ENCODE measurements at regions not wholly inside any gene's neighbourhood (a gene's known extent, or its start where the extent isn't known, plus 50 kb on each side); places are given as distances from the start of the nearest gene placed in this dataset.

- DNase-seq (ENCODE audit: low spot score, unreplicated experiment), result no peak
- H3K4me3 Mint-ChIP-seq (ENCODE audit: low read depth), result no peak overlapping the region
- TF ChIP-seq, protein P1, sequence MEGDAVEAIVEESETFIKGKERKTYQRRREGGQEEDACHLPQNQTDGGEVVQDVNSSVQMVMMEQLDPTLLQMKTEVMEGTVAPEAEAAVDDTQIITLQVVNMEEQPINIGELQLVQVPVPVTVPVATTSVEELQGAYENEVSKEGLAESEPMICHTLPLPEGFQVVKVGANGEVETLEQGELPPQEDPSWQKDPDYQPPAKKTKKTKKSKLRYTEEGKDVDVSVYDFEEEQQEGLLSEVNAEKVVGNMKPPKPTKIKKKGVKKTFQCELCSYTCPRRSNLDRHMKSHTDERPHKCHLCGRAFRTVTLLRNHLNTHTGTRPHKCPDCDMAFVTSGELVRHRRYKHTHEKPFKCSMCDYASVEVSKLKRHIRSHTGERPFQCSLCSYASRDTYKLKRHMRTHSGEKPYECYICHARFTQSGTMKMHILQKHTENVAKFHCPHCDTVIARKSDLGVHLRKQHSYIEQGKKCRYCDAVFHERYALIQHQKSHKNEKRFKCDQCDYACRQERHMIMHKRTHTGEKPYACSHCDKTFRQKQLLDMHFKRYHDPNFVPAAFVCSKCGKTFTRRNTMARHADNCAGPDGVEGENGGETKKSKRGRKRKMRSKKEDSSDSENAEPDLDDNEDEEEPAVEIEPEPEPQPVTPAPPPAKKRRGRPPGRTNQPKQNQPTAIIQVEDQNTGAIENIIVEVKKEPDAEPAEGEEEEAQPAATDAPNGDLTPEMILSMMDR (IDR thresholded peaks at IDR 0.05; ENCODE audit: unreplicated experiment), result no peak
- H3K9me3 Mint-ChIP-seq (ENCODE audit: low read depth), result no peaks in the 10 kb centered on the region
- H3K27me3 Mint-ChIP-seq, result no peaks in the 10 kb centered on the region
- H3K27ac Mint-ChIP-seq, result no peak overlapping the region
- no peaks in the 10 kb centered on the region for H3K36me3 Mint-ChIP-seq (ENCODE audit: insufficient read depth)
- no peaks in the 10 kb centered on the region for H3K4me1 Mint-ChIP-seq (ENCODE audit: low read depth)
Measured at GRCh38 chr3:55196495-55196894, 268.6 kb upstream of the LRTM1 start.

DNA sequence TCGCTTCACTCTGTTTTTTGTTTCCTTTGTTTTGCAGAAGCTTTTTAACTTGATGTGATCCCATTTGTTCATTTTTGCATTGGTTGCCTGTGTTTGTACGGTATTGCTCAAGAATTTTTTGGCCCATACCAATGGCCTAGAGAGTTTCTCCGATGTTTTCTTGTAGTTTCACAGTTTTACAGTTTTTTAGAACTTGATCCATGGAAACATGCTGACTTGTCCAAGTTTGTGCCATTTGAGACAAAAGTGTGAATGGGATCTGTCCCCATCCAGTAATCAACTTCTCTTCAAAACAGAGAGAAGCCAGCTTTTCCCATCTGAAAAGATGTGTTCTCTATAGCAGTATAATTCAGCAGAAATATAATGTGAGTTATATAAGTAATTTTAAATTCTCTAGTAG is 266.5 kb upstream of the LRTM1 start:
- H3K4me3 Mint-ChIP-seq (ENCODE audit: low read depth), result no peak overlapping the region
- H3K27ac Mint-ChIP-seq, result no peak overlapping the region
- TF ChIP-seq, protein P1 (IDR thresholded peaks at IDR 0.05; ENCODE audit: unreplicated experiment), result no peak
- H3K9me3 Mint-ChIP-seq (ENCODE audit: low read depth), result no peaks in the 10 kb centered on the region
- no peaks in the 10 kb centered on the region for H3K27me3 Mint-ChIP-seq
- DNase-seq (ENCODE audit: low spot score, unreplicated experiment), result no peak
- H3K4me1 Mint-ChIP-seq (ENCODE audit: low read depth), result no peaks in the 10 kb centered on the region
- no peaks in the 10 kb centered on the region for H3K36me3 Mint-ChIP-seq (ENCODE audit: insufficient read depth)

GRCh38 chr3:55191911-55192775 is 264.3 kb upstream of the LRTM1 start:
- Mint-ChIP-seq H3K27me3 (no peaks in the 10 kb centered on the region), H3K4me3 (ENCODE audit: low read depth) (no peak overlapping the region), H3K36me3 (ENCODE audit: insufficient read depth) (no peaks in the 10 kb centered on the region), H3K4me1 (ENCODE audit: low read depth) (no peaks in the 10 kb centered on the region), H3K27ac (no peak overlapping the region), H3K9me3 (ENCODE audit: low read depth) (no peaks in the 10 kb centered on the region)
- DNase-seq (ENCODE audit: low spot score, unreplicated experiment), result no peak
- TF ChIP-seq, protein P1 (IDR thresholded peaks at IDR 0.05; ENCODE audit: unreplicated experiment), result no peak

- TF ChIP-seq, protein P1 (IDR thresholded peaks at IDR 0.05; ENCODE audit: unreplicated experiment), result no peak
- DNase-seq (ENCODE audit: low spot score, unreplicated experiment), result no peak
- H3K9me3 Mint-ChIP-seq (ENCODE audit: low read depth), result no peaks in the 10 kb centered on the region
- H3K27ac Mint-ChIP-seq, result no peak overlapping the region
- H3K27me3 Mint-ChIP-seq, result no peaks in the 10 kb centered on the region
- H3K4me3 Mint-ChIP-seq (ENCODE audit: low read depth), result no peak overlapping the region
- no peaks in the 10 kb centered on the region for H3K36me3 Mint-ChIP-seq (ENCODE audit: insufficient read depth)
- no peaks in the 10 kb centered on the region for H3K4me1 Mint-ChIP-seq (ENCODE audit: low read depth)
Measured at GRCh38 chr3:55190331-55190730, 262.5 kb upstream of the LRTM1 start.

- H3K27me3 Mint-ChIP-seq, result no peaks in the 10 kb centered on the region
Measured at GRCh38 chr3:55189359-55189801, 261.5 kb upstream of the LRTM1 start.

More at GRCh38 chr3:55189359-55189801, 261.5 kb upstream of the LRTM1 start:
- TF ChIP-seq, protein P1 (IDR thresholded peaks at IDR 0.05; ENCODE audit: unreplicated experiment), result no peak
- no peaks in the 10 kb centered on the region for H3K4me1 Mint-ChIP-seq (ENCODE audit: low read depth)
- DNase-seq (ENCODE audit: low spot score, unreplicated experiment), result no peak
- H3K4me3 Mint-ChIP-seq (ENCODE audit: low read depth), result no peak overlapping the region
- no peaks in the 10 kb centered on the region for H3K36me3 Mint-ChIP-seq (ENCODE audit: insufficient read depth)
- no peaks in the 10 kb centered on the region for H3K9me3 Mint-ChIP-seq (ENCODE audit: low read depth)
- no peak overlapping the region for H3K27ac Mint-ChIP-seq
